Small intestine (tissue), 7 donors: ENCODE measurements at regions not wholly inside any gene's neighbourhood (a gene's known extent, or its start where the extent isn't known, plus 50 kb on each side); places are given as distances from the start of the nearest gene placed in this dataset.
"Not testable (repeated sequence)": the region's sequence is repeated elsewhere in the genome, so short reads cannot be mapped to it uniquely, and the experiment has no call there.

Source experiments
- DNase-seq, 2 donors: peaks; one replicate each; pipeline versions ENCODE4 v3.0.0 to v3.0.0-alpha.2; 2013
- FAIRE-seq: peaks from 2 replicates; lab custom pipeline; 2012; peaks lifted over from hg19 to GRCh38; lab: Jason Lieb, UNC
- H3K27ac ChIP-seq, 3 donors: one replicate each; pipeline ENCODE4 v1.5.1; 2013; ENCODE audit warnings: low read length in 2 of 3, mild to moderate bottlenecking in 2 of 3, control low read depth in 1 of 3, inconsistent platforms in 1 of 3, low read depth in 1 of 3, moderate library complexity in 1 of 3
- H3K27me3 ChIP-seq, 3 donors: one replicate each; pipeline ENCODE4 v1.6.1; 2013; ENCODE audit warnings: low read length in 3 of 3, inconsistent platforms in 1 of 3; ENCODE audit not compliant: control insufficient read depth in 3 of 3, insufficient read depth in 3 of 3
- H3K36me3 ChIP-seq, 3 donors: one replicate each; pipeline ENCODE4 v1.6.1; 2013; ENCODE audit warnings: low read length in 3 of 3, inconsistent platforms in 1 of 3, low read depth in 1 of 3, mild to moderate bottlenecking in 1 of 3, moderate library complexity in 1 of 3; ENCODE audit not compliant: control insufficient read depth in 3 of 3, insufficient read depth in 2 of 3
- H3K4me1 ChIP-seq, 3 donors: one replicate each; pipeline ENCODE4 v1.6.1; 2013; ENCODE audit warnings: low read length in 2 of 3, inconsistent platforms in 1 of 3, low read depth in 1 of 3, mild to moderate bottlenecking in 1 of 3, moderate library complexity in 1 of 3; ENCODE audit not compliant: control insufficient read depth in 3 of 3, insufficient read depth in 2 of 3
- H3K4me3 ChIP-seq, 3 donors: one replicate each; pipeline ENCODE4 v1.5.1; 2013; ENCODE audit warnings: low read length in 3 of 3, control low read depth in 1 of 3, inconsistent platforms in 1 of 3, low read depth in 1 of 3, mild to moderate bottlenecking in 1 of 3, moderate library complexity in 1 of 3
- H3K9me3 ChIP-seq, 2 donors: one replicate each; pipeline ENCODE4 v1.6.1; 2013; ENCODE audit warnings: low read depth in 1 of 2, low read length in 1 of 2; ENCODE audit not compliant: control insufficient read depth in 2 of 2, insufficient read depth in 1 of 2
- WGBS, 3 donors: extraction: QIAGEN DNeasy Blood & Tissue Kit; methylation state at CpG; one replicate each; pipeline ENCODE4 v1.1.7; 2013; 5-methylcytosine and 5-hydroxymethylcytosine counted together
- donor health status: healthy with polysubstance abuse.
- donor health status: control.
- donor health status: control.
- donor health status: Bipolar disorder and iron deficiency.
- donor health status: healthy.

DNA sequence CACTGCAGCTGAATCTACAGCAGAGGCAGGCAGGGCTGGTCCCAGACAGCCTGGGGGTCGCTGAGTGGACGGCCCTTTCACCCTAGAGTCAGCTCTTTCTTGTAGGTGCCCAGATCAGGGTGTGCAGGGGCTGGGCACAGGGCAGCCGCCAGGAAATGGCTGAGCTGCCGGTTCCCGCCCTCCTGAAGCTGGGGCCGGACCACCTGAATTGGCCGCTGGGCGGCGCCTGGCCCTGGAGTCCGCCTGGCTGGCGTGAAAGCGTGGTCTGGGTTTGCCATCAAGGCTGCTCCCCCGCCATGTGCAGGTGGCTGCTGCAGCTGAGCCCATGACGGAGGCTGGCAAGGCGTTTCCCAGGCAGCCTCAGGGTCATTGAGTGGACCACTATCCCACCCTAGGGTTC lies 85.7 kb downstream of the POTEM start:
- FAIRE-seq, result not testable (repeated sequence)

DNA sequence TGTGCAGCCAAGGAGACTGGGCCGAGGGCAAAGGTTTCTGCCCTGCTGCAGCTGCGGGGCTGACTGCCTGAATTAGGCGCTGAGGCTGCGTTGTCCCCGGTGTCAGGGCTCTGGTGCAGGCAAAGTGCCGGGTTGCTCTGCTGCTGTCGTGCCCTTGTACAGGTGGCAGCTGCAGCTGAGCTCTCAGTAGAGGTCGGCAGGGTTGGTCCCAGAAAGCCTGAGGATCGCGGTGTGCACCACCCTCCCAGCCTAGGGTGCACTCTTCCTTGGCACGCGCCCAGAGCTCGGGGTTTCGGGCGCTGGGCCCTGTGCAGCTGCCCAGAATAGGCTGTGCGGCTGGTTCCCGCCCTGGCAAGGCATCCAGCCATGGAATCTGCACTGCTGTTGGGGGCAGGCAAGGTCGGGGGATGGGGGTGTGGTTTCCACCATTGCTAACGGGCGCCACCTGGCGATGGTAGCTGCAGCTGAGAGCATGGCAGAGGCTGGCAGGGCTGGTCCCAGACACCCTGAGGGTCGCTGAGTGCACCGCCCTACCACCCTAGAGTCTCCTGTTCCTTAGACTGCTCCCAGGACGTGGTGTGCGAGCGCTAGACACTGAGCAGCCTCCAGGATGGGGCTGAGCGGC lies 86.3 kb downstream of the POTEM start:
- not testable (repeated sequence) for H3K27me3 ChIP-seq, H3K36me3 ChIP-seq, H3K9me3 ChIP-seq, H3K27ac ChIP-seq, H3K4me1 ChIP-seq, DNase-seq, H3K4me3 ChIP-seq, FAIRE-seq
- no CpG with 5 or more reads among the region's 27 CpGs for WGBS, 3 donors

More for the DNA sequence above, 85.7 kb downstream of the POTEM start:
- not testable (repeated sequence) for DNase-seq, H3K27ac ChIP-seq, H3K4me1 ChIP-seq, H3K36me3 ChIP-seq, H3K9me3 ChIP-seq, H3K27me3 ChIP-seq, H3K4me3 ChIP-seq
- no CpG with 5 or more reads among the region's 15 CpGs for WGBS, 3 donors

DNA sequence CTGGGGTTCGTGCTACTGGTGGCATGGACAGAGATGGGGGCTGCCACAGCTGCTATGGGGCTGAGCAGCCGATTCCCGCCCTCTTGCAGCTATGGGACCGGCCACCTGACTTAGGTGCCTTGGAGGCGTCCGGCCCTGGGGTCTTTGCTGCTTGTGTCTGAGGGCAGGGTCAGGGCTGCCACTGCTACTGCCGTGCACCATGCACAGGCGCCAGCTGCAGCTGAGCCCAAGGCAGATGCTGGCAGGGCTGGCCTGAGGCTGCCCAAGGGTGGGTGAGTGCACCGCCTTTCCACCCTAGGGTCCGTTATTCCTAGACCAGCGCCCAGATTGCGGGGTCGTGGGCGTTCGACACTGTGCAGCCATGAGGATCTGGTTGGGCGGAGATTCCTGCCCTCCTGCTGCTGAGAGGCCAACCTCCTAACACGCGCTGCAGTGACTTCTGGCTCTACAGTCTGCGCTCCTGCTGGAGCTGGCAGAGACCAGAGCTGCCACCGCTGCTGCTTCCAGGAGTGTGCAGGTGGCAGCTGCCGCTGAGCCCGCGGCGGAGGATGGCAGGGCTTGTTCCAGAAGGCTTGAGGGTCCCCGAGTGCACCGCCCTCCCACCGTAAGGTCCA lies 87.0 kb downstream of the POTEM start:
- not testable (repeated sequence) for H3K4me3 ChIP-seq, H3K9me3 ChIP-seq, DNase-seq, FAIRE-seq, H3K27me3 ChIP-seq, H3K4me1 ChIP-seq, H3K36me3 ChIP-seq, H3K27ac ChIP-seq
- WGBS, 3 donors, result 81 to 87% (median 83%) methylated on average over 3 to 15 of the region's 27 CpGs

- not testable (repeated sequence) for FAIRE-seq, H3K27me3 ChIP-seq, H3K4me3 ChIP-seq, H3K9me3 ChIP-seq, H3K27ac ChIP-seq, DNase-seq, H3K4me1 ChIP-seq, H3K36me3 ChIP-seq
- no CpG with 5 or more reads among the region's 20 CpGs for WGBS, 3 donors
Observed at GRCh38 chr14:19054934-19055333, 87.7 kb downstream of the POTEM start.

GRCh38 chr14:19059066-19059465 lies 91.8 kb downstream of the POTEM start:
- H3K27ac ChIP-seq, H3K9me3 ChIP-seq, H3K4me3 ChIP-seq, H3K27me3 ChIP-seq, FAIRE-seq, DNase-seq, H3K4me1 ChIP-seq, H3K36me3 ChIP-seq: not testable (repeated sequence)
- 21 to 39% (median 31%) methylated on average over 2 of the region's 2 CpGs for WGBS, 3 donors

- not testable (repeated sequence) for DNase-seq, H3K4me3 ChIP-seq, H3K9me3 ChIP-seq, H3K36me3 ChIP-seq, FAIRE-seq, H3K27me3 ChIP-seq, H3K27ac ChIP-seq, H3K4me1 ChIP-seq
- WGBS, 3 donors, result no CpG with 5 or more reads among the region's 34 CpGs
Observed at GRCh38 chr14:19061689-19062450, 94.6 kb downstream of the POTEM start.

- not testable (repeated sequence) for H3K9me3 ChIP-seq, H3K27me3 ChIP-seq, H3K4me3 ChIP-seq, FAIRE-seq, H3K36me3 ChIP-seq, DNase-seq, H3K4me1 ChIP-seq, H3K27ac ChIP-seq
- 100% methylated on average over 1 of the region's 3 CpGs; no CpG with 5 or more reads in 1 of the 3 donors for WGBS, 3 donors
Observed at GRCh38 chr14:19068957-19069356, 101.7 kb downstream of the POTEM start.

GRCh38 chr14:19072518-19072917 lies 105.3 kb downstream of the POTEM start:
- not testable (repeated sequence) for H3K36me3 ChIP-seq, H3K4me1 ChIP-seq, DNase-seq, H3K9me3 ChIP-seq, H3K27me3 ChIP-seq, FAIRE-seq, H3K4me3 ChIP-seq, H3K27ac ChIP-seq
- no CpG with 5 or more reads among the region's 2 CpGs for WGBS, 3 donors
